NCI-H510A treated with DMSO at 0.1 percent for 48 hours (cell line): ENCODE measurements at regions not wholly inside any gene's neighbourhood (a gene's known extent, or its start where the extent isn't known, plus 50 kb on each side); places are given as distances from the start of the nearest gene placed in this dataset.

Experiments used
- DNase-seq: peaks from one replicate; lab custom pipeline; 2025; lab: John Stamatoyannopoulos, UW

GRCh38 chr7:130897515-130898419 lies 163.8 kb upstream of the KLF14 start:
- DNase-seq: no peak

GRCh38 chr7:130899071-130899560 lies 165.1 kb upstream of the KLF14 start:
- no peak for DNase-seq

GRCh38 chr7:130899638-130900401 lies 165.8 kb upstream of the KLF14 start:
- DNase-seq: peak; percentile 8

- no peak for DNase-seq
Observed at GRCh38 chr7:130900471-130901076, 166.6 kb upstream of the KLF14 start.

GRCh38 chr7:130901209-130901783 lies 167.3 kb upstream of the KLF14 start:
- peak; percentile 28 for DNase-seq

GRCh38 chr7:130902755-130903357 lies 168.8 kb upstream of the KLF14 start:
- DNase-seq: no peak

- no peak for DNase-seq
Observed at GRCh38 chr7:130903358-130903974, 169.5 kb upstream of the KLF14 start.

- DNase-seq: no peak
Observed at GRCh38 chr7:130904031-130904757, 170.2 kb upstream of the KLF14 start.

- DNase-seq: no peak
Observed at GRCh38 chr7:130904792-130905191, 170.8 kb upstream of the KLF14 start.

- DNase-seq: no peak
Observed at GRCh38 chr7:130906575-130906974, 172.6 kb upstream of the KLF14 start.

- DNase-seq: no peak
Observed at GRCh38 chr7:130907439-130907838, 173.4 kb upstream of the KLF14 start.

- no peak for DNase-seq
Observed at GRCh38 chr7:130908345-130909160, 174.5 kb upstream of the KLF14 start.

- DNase-seq: no peak
Observed at GRCh38 chr7:130909161-130909836, 175.3 kb upstream of the KLF14 start.

- no peak for DNase-seq
Observed at GRCh38 chr7:130909881-130910672, 176.1 kb upstream of the KLF14 start.

- no peak for DNase-seq
Observed at GRCh38 chr7:130910949-130911944, 177.2 kb upstream of the KLF14 start.

GRCh38 chr7:130912082-130912861 lies 178.3 kb upstream of the KLF14 start:
- DNase-seq: no peak
